ENCODE measurements at regions not wholly inside any gene's neighbourhood (a gene's known extent, or its start where the extent isn't known, plus 50 kb on each side); places are given as distances from the start of the nearest gene placed in this dataset.

- no peak for DNase-seq
- CTCF ChIA-PET, result no interaction called here
Observed at GRCh38 chrX:14398725-14399124, 130.6 kb upstream of the GLRA2 start.

GRCh38 chrX:14389682-14390081 is 139.7 kb upstream of the GLRA2 start:
- H3K9me3 Mint-ChIP-seq (ENCODE audit: insufficient read depth), result no peaks in the 10 kb centered on the region
- no peaks in the 10 kb centered on the region for H3K79me2 ChIP-seq (ENCODE audit: control insufficient read depth, insufficient read depth, low read length)
- no peaks in the 10 kb centered on the region for H3K9me3 ChIP-seq (ENCODE audit: control extremely low read depth in 1 of 3, control insufficient read depth in 2 of 3, insufficient read depth in 1 of 3, low read length in 2 of 3)
- H3K27ac Mint-ChIP-seq, result no peak overlapping the region
- H3K4me3 ChIP-seq (ENCODE audit: control extremely low read depth in 1 of 5, extremely low read depth in 1 of 5, insufficient read depth in 1 of 5, low read depth in 2 of 5, low read length in 4 of 5), result no peak overlapping the region
- whole genome bisulfite sequencing (ENCODE audit: insufficient coverage), result no CpG with 5 or more reads among the region's 4 CpGs
- H3K4me2 ChIP-seq (replicated peaks; ENCODE audit: low read depth, low read length, poor library complexity, severe bottlenecking), result no peak overlapping the region
- H3K9ac ChIP-seq (ENCODE audit: low read length), result no peak overlapping the region
- ChIA-PET CTCF (no interaction called here), POLR2A (no interaction called here)
- H3K4me1 Mint-ChIP-seq, result no peaks in the 10 kb centered on the region
- H3K27me3 Mint-ChIP-seq, result no peaks in the 10 kb centered on the region
- H3K4me1 ChIP-seq (ENCODE audit: control insufficient read depth in 2 of 2, insufficient read depth in 2 of 2, low read length in 2 of 2), result no peaks in the 10 kb centered on the region
- H2AFZ ChIP-seq (ENCODE audit: insufficient read depth, low read depth, low read length, poor library complexity, severe bottlenecking), result no peak overlapping the region
- no peak overlapping the region for H3K4me3 Mint-ChIP-seq
- intact Hi-C loops (cut with micrococcal nuclease), result no loop called here
- H3K36me3 ChIP-seq (replicated peaks in 1 of 2; ENCODE audit: control extremely low read depth in 1 of 2, control insufficient read depth in 1 of 2, extremely low read depth in 1 of 2, insufficient read depth in 2 of 2, low read length in 1 of 2), result no peaks in the 10 kb centered on the region
- DNase-seq (no peak), ATAC-seq (ENCODE audit: low read depth) (no peak)
- TF ChIP-seq, protein P1, sequence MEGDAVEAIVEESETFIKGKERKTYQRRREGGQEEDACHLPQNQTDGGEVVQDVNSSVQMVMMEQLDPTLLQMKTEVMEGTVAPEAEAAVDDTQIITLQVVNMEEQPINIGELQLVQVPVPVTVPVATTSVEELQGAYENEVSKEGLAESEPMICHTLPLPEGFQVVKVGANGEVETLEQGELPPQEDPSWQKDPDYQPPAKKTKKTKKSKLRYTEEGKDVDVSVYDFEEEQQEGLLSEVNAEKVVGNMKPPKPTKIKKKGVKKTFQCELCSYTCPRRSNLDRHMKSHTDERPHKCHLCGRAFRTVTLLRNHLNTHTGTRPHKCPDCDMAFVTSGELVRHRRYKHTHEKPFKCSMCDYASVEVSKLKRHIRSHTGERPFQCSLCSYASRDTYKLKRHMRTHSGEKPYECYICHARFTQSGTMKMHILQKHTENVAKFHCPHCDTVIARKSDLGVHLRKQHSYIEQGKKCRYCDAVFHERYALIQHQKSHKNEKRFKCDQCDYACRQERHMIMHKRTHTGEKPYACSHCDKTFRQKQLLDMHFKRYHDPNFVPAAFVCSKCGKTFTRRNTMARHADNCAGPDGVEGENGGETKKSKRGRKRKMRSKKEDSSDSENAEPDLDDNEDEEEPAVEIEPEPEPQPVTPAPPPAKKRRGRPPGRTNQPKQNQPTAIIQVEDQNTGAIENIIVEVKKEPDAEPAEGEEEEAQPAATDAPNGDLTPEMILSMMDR (IDR thresholded peaks at IDR 0.05), result no peak
- no peak for TF ChIP-seq EZH2 (IDR thresholded peaks at IDR 0.05; ENCODE audit: borderline replicate concordance, insufficient read depth, low read depth, low read length, poor library complexity, severe bottlenecking)
- H4K20me1 ChIP-seq (ENCODE audit: control insufficient read depth, insufficient read depth, low read length, poor library complexity, severe bottlenecking), result no peaks in the 10 kb centered on the region
- no peak overlapping the region for H3K27ac ChIP-seq (ENCODE audit: low read length in 2 of 2)
- no peaks in the 10 kb centered on the region for H3K27me3 ChIP-seq (replicated peaks in 1 of 4; ENCODE audit: control extremely low read depth in 1 of 4, control insufficient read depth in 3 of 4, insufficient read depth in 4 of 4, low read length in 3 of 4)

More at GRCh38 chrX:14398725-14399124, 130.6 kb upstream of the GLRA2 start:
- no peak overlapping the region for H3K9ac ChIP-seq (ENCODE audit: low read length)
- TF ChIP-seq, protein P1 (IDR thresholded peaks at IDR 0.05), result no peak
- no peak for TF ChIP-seq EZH2 (IDR thresholded peaks at IDR 0.05; ENCODE audit: borderline replicate concordance, insufficient read depth, low read depth, low read length, poor library complexity, severe bottlenecking)
- ATAC-seq (ENCODE audit: low read depth), result no peak
- intact Hi-C loops (cut with micrococcal nuclease), result no loop called here
- no peaks in the 10 kb centered on the region for H3K9me3 Mint-ChIP-seq (ENCODE audit: insufficient read depth)
- no peak overlapping the region for H3K4me3 Mint-ChIP-seq
- H3K9me3 ChIP-seq (ENCODE audit: control extremely low read depth in 1 of 3, control insufficient read depth in 2 of 3, insufficient read depth in 1 of 3, low read length in 2 of 3), result no peaks in the 10 kb centered on the region
- no peak overlapping the region for H3K4me3 ChIP-seq (ENCODE audit: control extremely low read depth in 1 of 5, extremely low read depth in 1 of 5, insufficient read depth in 1 of 5, low read depth in 2 of 5, low read length in 4 of 5)
- no peak overlapping the region for H2AFZ ChIP-seq (ENCODE audit: insufficient read depth, low read depth, low read length, poor library complexity, severe bottlenecking)
- WGBS (ENCODE audit: insufficient coverage), result no CpG with 5 or more reads among the region's 2 CpGs
- H3K27me3 Mint-ChIP-seq, result no peaks in the 10 kb centered on the region
- H3K27me3 ChIP-seq (replicated peaks in 1 of 4; ENCODE audit: control extremely low read depth in 1 of 4, control insufficient read depth in 3 of 4, insufficient read depth in 4 of 4, low read length in 3 of 4), result no peaks in the 10 kb centered on the region
- H3K27ac ChIP-seq (ENCODE audit: low read length in 2 of 2), result no peak overlapping the region
- no peaks in the 10 kb centered on the region for H4K20me1 ChIP-seq (ENCODE audit: control insufficient read depth, insufficient read depth, low read length, poor library complexity, severe bottlenecking)
- H3K79me2 ChIP-seq (ENCODE audit: control insufficient read depth, insufficient read depth, low read length), result no peaks in the 10 kb centered on the region
- H3K4me1 Mint-ChIP-seq, result no peaks in the 10 kb centered on the region
- H3K27ac Mint-ChIP-seq, result no peak overlapping the region
- no peaks in the 10 kb centered on the region for H3K36me3 ChIP-seq (replicated peaks in 1 of 2; ENCODE audit: control extremely low read depth in 1 of 2, control insufficient read depth in 1 of 2, extremely low read depth in 1 of 2, insufficient read depth in 2 of 2, low read length in 1 of 2)
- H3K4me1 ChIP-seq (ENCODE audit: control insufficient read depth in 2 of 2, insufficient read depth in 2 of 2, low read length in 2 of 2), result no peaks in the 10 kb centered on the region
- POLR2A ChIA-PET, result no interaction called here
- no peak overlapping the region for H3K4me2 ChIP-seq (replicated peaks; ENCODE audit: low read depth, low read length, poor library complexity, severe bottlenecking)

Data from B cell (primary cell).